ENCODE measurements at regions not wholly inside any gene's neighbourhood (a gene's known extent, or its start where the extent isn't known, plus 50 kb on each side); places are given as distances from the start of the nearest gene placed in this dataset.

GRCh38 chr13:95380468-95381211 is 79.4 kb upstream of the ABCC4 start:
- H3K9me3 Mint-ChIP-seq: peaks cover 8% of the 10 kb centered on the region
- ATAC-seq: peak; percentile 98
- TF ChIP-seq ZSCAN18 (CRISPR knock-in tag; IDR thresholded peaks at IDR 0.05) (no peak), ETV6 (CRISPR knock-in tag; IDR thresholded peaks at IDR 0.05) (peak; percentile 21; the same call in 1 of the 2 replicates), RELA (CRISPR knock-in tag; IDR thresholded peaks at IDR 0.05; ENCODE audit: borderline replicate concordance) (no peak), MAX (CRISPR knock-in tag; IDR thresholded peaks at IDR 0.05) (no peak), ZNF396 (CRISPR knock-in tag; IDR thresholded peaks at IDR 0.05; ENCODE audit: borderline replicate concordance) (no peak), USF2 (CRISPR knock-in tag; IDR thresholded peaks at IDR 0.05) (no peak), ATF2 (CRISPR knock-in tag; IDR thresholded peaks at IDR 0.05; ENCODE audit: borderline replicate concordance, low read depth) (no peak), ATF1 (CRISPR knock-in tag; IDR thresholded peaks at IDR 0.05) (no peak), ATF6 (CRISPR knock-in tag; IDR thresholded peaks at IDR 0.05) (no peak), TEAD1 (CRISPR knock-in tag; IDR thresholded peaks at IDR 0.05) (no peak), SOX15 (CRISPR knock-in tag; IDR thresholded peaks at IDR 0.05) (no peak), ZNF138 (CRISPR knock-in tag; conservative IDR thresholded peaks at IDR 0.05) (no peak), GABPB1 (CRISPR knock-in tag; IDR thresholded peaks at IDR 0.05) (no peak), ZNF263 (CRISPR knock-in tag; IDR thresholded peaks at IDR 0.05; ENCODE audit: low read depth) (no peak), ARID4B (CRISPR knock-in tag; IDR thresholded peaks at IDR 0.05; ENCODE audit: borderline replicate concordance) (no peak), ZNF671 (CRISPR knock-in tag; IDR thresholded peaks at IDR 0.05) (no peak), CREM (CRISPR knock-in tag; IDR thresholded peaks at IDR 0.05) (0 out of 2 replicates have a peak, but pooled peaks have one; percentile 17), ESRRA (CRISPR knock-in tag; IDR thresholded peaks at IDR 0.05; ENCODE audit: borderline replicate concordance) (no peak), STAT6 (CRISPR knock-in tag; conservative IDR thresholded peaks at IDR 0.05; ENCODE audit: low read depth) (no peak), ZNF423 (CRISPR knock-in tag; IDR thresholded peaks at IDR 0.05) (no peak), GTF2I (CRISPR knock-in tag; conservative IDR thresholded peaks at IDR 0.05) (no peak), PREB (CRISPR knock-in tag; IDR thresholded peaks at IDR 0.05; ENCODE audit: borderline replicate concordance) (no peak)

More at GRCh38 chr13:95380468-95381211, 79.4 kb upstream of the ABCC4 start:
- ChIA-PET POLR2A (interaction anchor here (0.7 to 1.8 kb wide), 4 partner anchors 36 to 181 kb away, joined by 3 to 6 read pairs (median 3); no protein-coding TSS in a partner anchor), CTCF (interaction anchor here (0.6 to 4.7 kb wide), 39 partner anchors 9 to 1817 kb away, joined by 3 to 75 read pairs (median 3); partner anchors contain the start of gene ABCC4)
- Mint-ChIP-seq H3K4me1 (peaks cover 6% of the 10 kb centered on the region), H3K36me3 (no peaks in the 10 kb centered on the region), H3K4me3 (no peak overlapping the region; the same call in 1 of the 2 replicates), H3K27ac (peak overlapping the region; percentile 49; the same call in 1 of the 2 replicates), H3K27me3 (ENCODE audit: low read depth) (no peaks in the 10 kb centered on the region)
- peak; percentile 78 for DNase-seq (ENCODE audit: low spot score)
